OCI-LY1 (cell line): ENCODE measurements at regions not wholly inside any gene's neighbourhood (a gene's known extent, or its start where the extent isn't known, plus 50 kb on each side); places are given as distances from the start of the nearest gene placed in this dataset.

ENCODE experiments used
- H2AFZ ChIP-seq: fragments of 200-600 bp; sonication (generic), shearing (Covaris generic); 2 replicates; pipeline ENCODE4 v1.6.0; 2014; ENCODE audit warnings: antibody characterized with exemption, mild to moderate bottlenecking, low read length
- H3F3A ChIP-seq: fragments of 200-600 bp; sonication (generic), shearing (Covaris generic); 2 replicates; pipeline ENCODE4 v1.6.0; 2014; ENCODE audit warnings: mild to moderate bottlenecking, antibody characterized with exemption, low read length, moderate library complexity; ENCODE audit not compliant: insufficient read depth
- H3K27ac ChIP-seq: fragments of 200-600 bp; sonication (generic); 2 replicates; pipeline ENCODE4 v1.5.1; 2014; ENCODE audit warnings: low read length, mixed run types, mild to moderate bottlenecking, low read depth; ENCODE audit not compliant: poor library complexity, severe bottlenecking
- H3K27me3 ChIP-seq: fragments of 200-600 bp; sonication (generic); 2 replicates; pipeline ENCODE4 v1.6.0; 2014; ENCODE audit warnings: antibody characterized with exemption, mild to moderate bottlenecking, low read length, moderate library complexity; ENCODE audit not compliant: insufficient read depth
- H3K36me3 ChIP-seq: fragments of 200-600 bp; sonication (generic); 2 replicates; pipeline ENCODE4 v1.6.1; 2014; ENCODE audit warnings: mild to moderate bottlenecking, antibody characterized with exemption, low read length, moderate library complexity, mixed read lengths; ENCODE audit not compliant: insufficient read depth
- H3K4me1 ChIP-seq: fragments of 200-600 bp; sonication (generic); 2 replicates; pipeline ENCODE4 v1.5.1; 2014; ENCODE audit warnings: mild to moderate bottlenecking, low read length, moderate library complexity; ENCODE audit not compliant: insufficient read depth, severe bottlenecking
- H3K4me2 ChIP-seq: fragments of 200-600 bp; sonication (generic), shearing (Covaris generic); 2 replicates; pipeline ENCODE4 v1.6.1; 2014; ENCODE audit warnings: low read length
- H3K4me3 ChIP-seq: fragments of 200-600 bp; sonication (generic); 2 replicates; pipeline ENCODE4 v1.5.1; 2014; ENCODE audit warnings: low read length, low read depth, mild to moderate bottlenecking, mixed read lengths; ENCODE audit not compliant: poor library complexity, severe bottlenecking
- H3K79me2 ChIP-seq: fragments of 200-600 bp; shearing (Covaris generic); 2 replicates; pipeline ENCODE4 v1.6.1; 2016; ENCODE audit warnings: mixed run types, low read length, mixed read lengths; ENCODE audit not compliant: insufficient read depth
- H3K9ac ChIP-seq: fragments of 200-600 bp; sonication (generic), shearing (Covaris generic); 2 replicates; pipeline ENCODE4 v1.6.1; 2014; ENCODE audit warnings: mild to moderate bottlenecking, low read length, mixed read lengths
- H3K9me2 ChIP-seq: fragments of 200-600 bp; sonication (generic), shearing (Covaris generic); 2 replicates; pipeline ENCODE4 v1.6.1; 2014; ENCODE audit warnings: low read depth, mild to moderate bottlenecking, low read length, mixed read lengths
- H3K9me3 ChIP-seq: fragments of 200-600 bp; shearing (Covaris generic); 2 replicates; pipeline ENCODE4 v1.6.1; 2014; ENCODE audit warnings: low read length, mixed read lengths
- H4K20me1 ChIP-seq: fragments of 200-600 bp; sonication (generic), shearing (Covaris generic); 2 replicates; pipeline ENCODE4 v1.6.0; 2016; ENCODE audit warnings: mild to moderate bottlenecking, low read length; ENCODE audit not compliant: insufficient read depth
- CTCF ChIP-seq: fragments of 200-600 bp; sonication (generic), shearing (Covaris generic); IDR thresholded peaks from 2 replicates; pipeline ENCODE4 v1.5.1; 2017; ENCODE audit warnings: mild to moderate bottlenecking, antibody characterized with exemption, low read length, moderate library complexity, mixed read lengths
- EZH2 ChIP-seq: fragments of 200-600 bp; sonication (generic), shearing (Covaris generic); IDR thresholded peaks from 2 replicates; pipeline ENCODE4 v1.8.0; 2017; ENCODE audit warnings: borderline replicate concordance, mixed run types, mild to moderate bottlenecking, antibody characterized with exemption, low read length, moderate library complexity, mixed read lengths

- no peak overlapping the region for H3K9ac ChIP-seq
- no peaks in the 10 kb centered on the region for H3K9me3 ChIP-seq
- H3K79me2 ChIP-seq: no peaks in the 10 kb centered on the region
- H3K27ac ChIP-seq: no peak overlapping the region
- no peaks in the 10 kb centered on the region for H3K36me3 ChIP-seq
- no peaks in the 10 kb centered on the region for H3F3A ChIP-seq
- H3K4me3 ChIP-seq: no peak overlapping the region
- no peaks in the 10 kb centered on the region for H3K9me2 ChIP-seq
- no peaks in the 10 kb centered on the region for H3K27me3 ChIP-seq
- H3K4me1 ChIP-seq: no peaks in the 10 kb centered on the region
- no peaks in the 10 kb centered on the region for H4K20me1 ChIP-seq
- H2AFZ ChIP-seq: no peak overlapping the region
- H3K4me2 ChIP-seq: no peak overlapping the region
- TF ChIP-seq EZH2 (no peak), CTCF (no peak)
These were observed 203.5 kb upstream of the DCC start for GRCh38 chr18:52136532-52136931.

- no peaks in the 10 kb centered on the region for H3K9me3 ChIP-seq
- no peaks in the 10 kb centered on the region for H3K4me1 ChIP-seq
- H3K36me3 ChIP-seq: no peaks in the 10 kb centered on the region
- H3K4me2 ChIP-seq: no peak overlapping the region
- no peaks in the 10 kb centered on the region for H3K79me2 ChIP-seq
- H3K9ac ChIP-seq: no peak overlapping the region
- no peaks in the 10 kb centered on the region for H4K20me1 ChIP-seq
- no peaks in the 10 kb centered on the region for H3F3A ChIP-seq
- no peaks in the 10 kb centered on the region for H3K9me2 ChIP-seq
- TF ChIP-seq CTCF: no peak
- no peak for TF ChIP-seq EZH2
- no peaks in the 10 kb centered on the region for H3K27me3 ChIP-seq
- no peak overlapping the region for H3K4me3 ChIP-seq
- H2AFZ ChIP-seq: no peak overlapping the region
- H3K27ac ChIP-seq: no peak overlapping the region
These were observed 199.0 kb upstream of the DCC start for GRCh38 chr18:52140986-52141385.

- Histone ChIP-seq H3K9me2 (no peaks in the 10 kb centered on the region), H3K9me3 (no peaks in the 10 kb centered on the region), H3F3A (no peaks in the 10 kb centered on the region), H2AFZ (no peak overlapping the region), H3K27ac (no peak overlapping the region), H3K9ac (no peak overlapping the region), H4K20me1 (no peaks in the 10 kb centered on the region), H3K79me2 (no peaks in the 10 kb centered on the region), H3K4me2 (no peak overlapping the region), H3K36me3 (no peaks in the 10 kb centered on the region), H3K27me3 (no peaks in the 10 kb centered on the region), H3K4me3 (no peak overlapping the region), H3K4me1 (no peaks in the 10 kb centered on the region)
- TF ChIP-seq EZH2 (no peak), CTCF (no peak)
These were observed 189.9 kb upstream of the DCC start for GRCh38 chr18:52150050-52150449.
